ENCODE measurements at regions not wholly inside any gene's neighbourhood (a gene's known extent, or its start where the extent isn't known, plus 50 kb on each side); places are given as distances from the start of the nearest gene placed in this dataset.

GRCh38 chr1:168640182-168640581 lies 63.8 kb downstream of the XCL1 start:
- TF ChIP-seq, protein P1, sequence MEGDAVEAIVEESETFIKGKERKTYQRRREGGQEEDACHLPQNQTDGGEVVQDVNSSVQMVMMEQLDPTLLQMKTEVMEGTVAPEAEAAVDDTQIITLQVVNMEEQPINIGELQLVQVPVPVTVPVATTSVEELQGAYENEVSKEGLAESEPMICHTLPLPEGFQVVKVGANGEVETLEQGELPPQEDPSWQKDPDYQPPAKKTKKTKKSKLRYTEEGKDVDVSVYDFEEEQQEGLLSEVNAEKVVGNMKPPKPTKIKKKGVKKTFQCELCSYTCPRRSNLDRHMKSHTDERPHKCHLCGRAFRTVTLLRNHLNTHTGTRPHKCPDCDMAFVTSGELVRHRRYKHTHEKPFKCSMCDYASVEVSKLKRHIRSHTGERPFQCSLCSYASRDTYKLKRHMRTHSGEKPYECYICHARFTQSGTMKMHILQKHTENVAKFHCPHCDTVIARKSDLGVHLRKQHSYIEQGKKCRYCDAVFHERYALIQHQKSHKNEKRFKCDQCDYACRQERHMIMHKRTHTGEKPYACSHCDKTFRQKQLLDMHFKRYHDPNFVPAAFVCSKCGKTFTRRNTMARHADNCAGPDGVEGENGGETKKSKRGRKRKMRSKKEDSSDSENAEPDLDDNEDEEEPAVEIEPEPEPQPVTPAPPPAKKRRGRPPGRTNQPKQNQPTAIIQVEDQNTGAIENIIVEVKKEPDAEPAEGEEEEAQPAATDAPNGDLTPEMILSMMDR (conservative IDR thresholded peaks at IDR 0.05; ENCODE audit: low read depth, low read length): no peak
- no peak overlapping the region for H3K4me3 ChIP-seq (ENCODE audit: low read depth, low read length)
- no peak for DNase-seq (ENCODE audit: low read depth)

DNA sequence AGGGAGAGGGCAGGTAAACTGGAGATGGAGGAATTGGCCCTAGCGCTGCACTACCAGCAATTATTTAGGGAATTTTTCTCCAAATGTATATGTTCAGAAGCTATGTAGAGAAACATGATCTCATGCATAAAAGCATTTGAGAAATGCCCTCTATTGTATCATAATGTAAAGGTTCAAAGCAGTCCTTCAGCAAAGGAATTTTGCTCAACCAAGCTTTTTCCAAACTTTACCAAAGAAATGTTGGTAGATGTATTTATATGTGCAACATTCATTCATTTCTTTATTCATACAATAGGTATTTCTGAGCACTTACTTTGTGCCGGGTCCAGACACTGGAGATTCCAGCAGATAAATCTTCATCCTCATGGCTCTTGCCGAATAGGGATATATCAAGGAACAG lies 64.4 kb downstream of the XCL1 start:
- TF ChIP-seq, protein P1 (conservative IDR thresholded peaks at IDR 0.05; ENCODE audit: low read depth, low read length): no peak
- no peak for DNase-seq (ENCODE audit: low read depth)

GRCh38 chr1:168643152-168643551 lies 66.7 kb downstream of the XCL1 start:
- TF ChIP-seq, protein P1 (conservative IDR thresholded peaks at IDR 0.05; ENCODE audit: low read depth, low read length): no peak
- DNase-seq (ENCODE audit: low read depth): no peak
- no peak overlapping the region for H3K4me3 ChIP-seq (ENCODE audit: low read depth, low read length)

More for the DNA sequence above, 64.4 kb downstream of the XCL1 start:
- no peak overlapping the region for H3K4me3 ChIP-seq (ENCODE audit: low read depth, low read length)

Data from epithelial cell of proximal tubule (primary cell).